HG03045 (cell line): ENCODE measurements at regions not wholly inside any gene's neighbourhood (a gene's known extent, or its start where the extent isn't known, plus 50 kb on each side); places are given as distances from the start of the nearest gene placed in this dataset.

Experiments used
- ATAC-seq: cut with Tn5 transposase; IDR thresholded peaks from one replicate; pipeline ENCODE4 v1.9.1; 2021; ENCODE audit warnings: mild to moderate bottlenecking, moderate library complexity; ENCODE audit not compliant: unreplicated experiment

DNA sequence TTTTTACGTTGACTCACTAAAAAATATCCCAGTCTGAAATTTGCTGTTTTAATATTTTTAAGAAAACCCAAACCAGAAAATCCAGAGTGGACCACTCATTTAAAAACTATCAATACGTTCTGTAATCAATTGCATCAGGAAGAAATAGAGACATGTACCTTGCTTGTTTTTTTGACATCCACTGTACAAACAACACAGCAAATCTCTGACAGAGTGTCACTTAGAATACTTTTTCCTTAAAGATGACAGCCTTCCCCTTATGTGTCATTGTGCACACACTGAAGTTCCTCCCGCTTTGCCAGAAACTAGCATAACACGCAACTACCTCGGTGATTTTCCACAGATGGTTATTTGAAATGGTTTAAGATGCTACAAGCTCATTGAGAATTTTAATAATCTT, 321.7 kb upstream of the PFKP start:
- no peak for ATAC-seq

DNA sequence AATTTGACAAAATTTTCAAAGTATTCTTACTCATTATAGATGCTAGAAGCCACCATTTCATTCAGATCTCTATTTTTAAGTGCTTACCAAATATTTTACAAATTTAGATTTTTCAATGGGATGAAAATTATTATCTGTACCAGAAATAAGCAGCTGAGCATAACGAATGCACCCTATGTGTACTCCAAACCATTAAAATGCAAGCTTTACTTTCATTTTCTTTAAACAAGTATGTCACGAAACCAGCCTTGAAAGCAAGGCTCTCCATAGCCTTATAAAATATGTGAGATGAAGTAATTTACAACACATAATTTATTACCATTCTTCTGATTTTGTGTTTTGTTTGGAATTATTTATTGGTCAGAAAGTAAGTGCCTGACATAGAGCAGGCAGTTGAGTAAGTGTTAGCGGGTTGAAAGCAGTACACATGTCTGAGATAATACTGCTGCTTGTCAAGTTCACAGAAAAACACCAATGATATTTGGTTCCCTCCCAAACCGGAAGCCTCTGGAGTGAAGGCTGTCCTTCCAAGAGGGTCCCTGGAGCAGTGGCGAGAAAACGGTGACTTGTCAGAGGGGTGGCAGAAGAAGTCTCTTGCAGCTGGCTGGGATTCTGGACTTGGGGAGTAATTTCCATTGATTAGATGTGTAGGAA, 322.7 kb upstream of the PFKP start:
- ATAC-seq, result no peak

DNA sequence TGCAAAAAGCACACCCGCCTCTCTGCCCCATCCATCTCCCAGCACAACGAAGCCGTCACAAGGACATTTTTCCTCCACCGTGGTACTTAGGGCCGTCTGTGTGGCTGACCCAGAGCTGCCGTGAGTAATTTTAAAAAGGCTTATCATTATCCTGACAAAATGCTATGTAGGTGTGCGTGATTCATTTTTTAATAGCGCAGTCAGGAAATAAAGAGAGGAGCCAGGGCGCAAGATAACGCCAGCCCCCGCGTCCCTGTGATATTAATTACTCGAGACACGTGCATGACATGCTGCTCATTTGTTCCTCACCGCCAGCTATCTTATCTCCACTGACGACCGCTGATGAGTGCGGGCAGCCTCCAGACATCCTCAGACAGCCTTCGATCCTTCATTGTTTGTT, 332.7 kb upstream of the PFKP start:
- no peak for ATAC-seq

DNA sequence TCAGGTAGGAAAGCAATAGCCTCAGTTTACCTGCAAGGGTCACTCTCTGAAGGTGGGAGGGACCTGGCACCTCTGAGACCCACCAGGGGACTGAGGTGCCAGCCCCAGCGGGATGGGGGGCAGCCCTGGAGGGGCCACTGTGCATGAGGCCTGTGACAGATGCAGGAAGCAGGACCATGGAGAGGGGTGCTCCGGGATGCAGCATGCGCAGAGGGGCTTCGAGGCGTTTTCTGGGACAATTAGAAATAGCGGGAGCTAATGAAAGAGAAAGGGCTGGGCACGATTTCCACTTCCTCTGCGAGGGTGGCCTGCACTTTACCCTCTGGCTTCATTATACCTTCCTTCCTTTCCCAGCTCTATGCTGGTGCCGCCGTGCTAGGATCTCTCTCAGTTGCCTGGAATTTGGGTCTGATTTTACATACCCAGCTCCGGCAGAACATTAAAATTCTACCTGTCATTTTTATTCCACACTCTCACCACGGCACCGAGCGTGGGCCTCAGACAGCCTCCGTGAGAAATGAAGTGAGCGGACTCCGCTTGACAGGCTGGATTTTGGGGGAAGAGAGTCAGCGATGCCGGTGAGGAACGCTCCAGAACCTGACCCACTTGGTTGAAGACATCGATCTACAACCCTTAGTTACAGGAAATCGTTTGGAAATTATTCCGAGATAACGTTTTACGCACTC, 333.9 kb upstream of the PFKP start:
- ATAC-seq, result no peak

DNA sequence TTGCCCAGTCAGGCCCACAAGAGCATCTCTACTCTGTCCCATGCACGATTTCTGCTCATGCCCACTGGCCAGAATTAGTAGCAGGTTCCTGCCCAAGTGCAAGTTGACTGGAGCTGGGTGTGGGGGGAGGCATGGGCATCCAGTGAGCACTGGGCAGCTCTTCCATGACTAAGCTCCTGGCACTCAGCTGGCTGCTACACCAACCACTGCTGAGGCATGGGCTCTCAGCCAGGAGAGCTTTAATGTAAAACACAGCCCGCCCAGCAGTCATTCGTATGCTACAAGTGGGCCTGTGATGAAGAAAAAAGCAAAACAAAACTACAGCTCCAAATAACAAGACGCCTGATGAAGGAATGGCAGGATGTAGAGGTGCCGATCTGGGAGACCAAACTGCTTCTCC, 335.4 kb upstream of the PFKP start:
- ATAC-seq, result no peak

DNA sequence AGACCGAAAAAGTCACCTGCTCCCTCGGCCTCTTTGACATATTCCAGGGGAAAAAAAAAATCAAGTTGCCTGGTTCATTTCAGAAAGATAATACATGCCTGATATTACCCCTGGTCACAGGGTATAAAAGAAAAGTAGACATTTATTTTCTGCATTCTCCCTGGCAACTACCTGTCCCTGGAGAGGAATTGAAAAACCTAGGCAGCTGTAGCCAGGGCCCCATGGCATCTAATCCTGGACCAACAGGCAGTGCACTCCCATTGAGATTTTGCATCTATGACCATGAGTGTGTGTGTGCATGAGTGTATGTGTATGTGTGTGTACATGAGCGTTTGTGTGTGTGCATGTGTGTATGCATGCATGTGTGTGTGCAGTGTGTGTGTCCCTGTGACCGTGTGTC, 338.2 kb upstream of the PFKP start:
- no peak for ATAC-seq

DNA sequence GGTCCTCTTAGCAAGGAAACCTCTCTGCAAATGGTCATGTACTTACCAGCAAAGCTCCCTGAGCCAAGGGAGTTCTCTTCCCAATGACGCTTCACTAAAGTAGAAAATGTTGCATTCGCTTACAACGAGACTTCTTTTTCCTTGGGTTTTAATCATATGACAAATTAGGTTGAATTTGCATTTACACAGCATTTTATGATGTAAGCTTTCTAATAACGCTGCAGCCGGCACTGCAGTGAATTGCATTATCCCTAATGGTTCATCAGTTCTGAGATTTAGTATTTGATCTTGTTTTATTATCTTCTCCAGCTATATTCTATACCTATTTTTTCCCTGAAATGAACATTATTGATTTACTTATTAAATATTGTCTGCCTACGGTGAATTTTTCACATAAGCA, 339.3 kb upstream of the PFKP start:
- no peak for ATAC-seq

DNA sequence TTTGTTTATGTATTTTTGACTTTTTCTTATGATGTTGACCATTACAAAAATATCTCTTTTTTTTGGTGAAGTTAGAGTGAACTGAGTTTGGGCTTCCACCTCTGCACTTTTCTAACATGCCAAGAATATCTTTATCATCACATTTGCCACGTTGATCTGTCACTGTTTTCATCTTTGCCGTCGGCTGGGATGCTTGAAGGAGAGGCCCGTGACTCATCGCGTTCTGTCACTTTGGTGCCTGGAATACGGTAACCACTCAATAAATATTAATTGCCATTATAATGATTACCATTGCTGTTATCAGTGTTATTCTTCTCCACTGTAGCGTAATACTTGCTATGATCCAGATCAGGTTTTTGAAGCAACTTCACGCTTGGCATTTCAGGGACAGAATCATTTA, 350.8 kb upstream of the PFKP start:
- no peak for ATAC-seq

DNA sequence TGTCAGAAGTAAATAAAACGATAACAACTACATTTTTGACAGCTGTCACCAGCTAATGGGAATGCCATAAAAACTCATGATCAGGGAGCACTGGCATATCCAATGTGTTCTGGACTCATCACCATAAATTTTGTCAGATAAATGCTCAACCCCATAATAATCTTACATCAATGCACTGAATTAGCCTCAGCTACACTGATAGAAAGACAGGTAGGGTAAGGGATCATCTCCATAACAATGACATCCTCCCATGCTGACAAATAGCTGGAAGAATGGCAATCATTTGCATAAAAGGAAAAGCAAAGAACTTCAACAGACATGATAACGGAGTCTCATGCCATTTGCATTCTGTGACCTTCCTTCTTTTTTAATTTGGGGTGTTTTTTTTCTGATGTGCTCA, 352.8 kb upstream of the PFKP start:
- ATAC-seq, result no peak

DNA sequence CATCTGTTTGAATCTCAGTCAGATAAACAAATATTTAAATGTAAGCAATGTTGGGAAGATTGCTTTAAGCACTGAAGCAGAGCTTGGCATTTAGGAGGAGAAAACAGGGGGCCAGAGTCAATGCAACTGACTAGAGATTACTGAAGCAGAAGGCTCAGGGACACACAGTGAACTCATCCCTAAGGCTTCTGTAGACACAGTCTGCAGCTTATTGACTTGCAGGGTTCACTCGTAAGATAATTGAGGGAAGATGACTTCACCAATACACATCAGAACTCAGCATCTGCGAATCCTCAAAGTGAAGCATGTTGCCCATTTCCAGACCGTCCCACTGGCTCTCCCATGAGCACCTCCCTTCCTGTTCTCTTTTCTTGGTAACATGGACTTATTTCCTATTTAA, 363.4 kb upstream of the PFKP start:
- no peak for ATAC-seq

DNA sequence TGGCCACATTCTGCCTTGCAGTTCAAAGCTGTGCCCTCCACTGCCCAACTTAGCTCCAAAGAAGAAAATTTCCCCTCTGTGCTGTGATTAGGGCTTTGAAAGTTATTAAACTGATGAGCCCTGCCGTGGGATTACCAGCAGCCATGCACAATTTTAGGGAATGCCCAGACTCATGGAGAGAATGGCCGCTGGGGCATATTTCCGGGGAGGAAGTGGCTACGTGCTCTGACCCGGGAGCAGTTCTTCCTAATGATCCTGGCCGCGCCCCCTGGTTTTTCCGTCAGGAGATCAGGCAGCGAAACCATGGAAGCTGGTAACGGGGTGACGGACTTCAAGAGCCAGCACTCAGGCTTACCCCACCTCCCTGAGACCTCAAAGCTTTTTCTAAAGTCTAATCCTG, 365.5 kb upstream of the PFKP start:
- no peak for ATAC-seq

DNA sequence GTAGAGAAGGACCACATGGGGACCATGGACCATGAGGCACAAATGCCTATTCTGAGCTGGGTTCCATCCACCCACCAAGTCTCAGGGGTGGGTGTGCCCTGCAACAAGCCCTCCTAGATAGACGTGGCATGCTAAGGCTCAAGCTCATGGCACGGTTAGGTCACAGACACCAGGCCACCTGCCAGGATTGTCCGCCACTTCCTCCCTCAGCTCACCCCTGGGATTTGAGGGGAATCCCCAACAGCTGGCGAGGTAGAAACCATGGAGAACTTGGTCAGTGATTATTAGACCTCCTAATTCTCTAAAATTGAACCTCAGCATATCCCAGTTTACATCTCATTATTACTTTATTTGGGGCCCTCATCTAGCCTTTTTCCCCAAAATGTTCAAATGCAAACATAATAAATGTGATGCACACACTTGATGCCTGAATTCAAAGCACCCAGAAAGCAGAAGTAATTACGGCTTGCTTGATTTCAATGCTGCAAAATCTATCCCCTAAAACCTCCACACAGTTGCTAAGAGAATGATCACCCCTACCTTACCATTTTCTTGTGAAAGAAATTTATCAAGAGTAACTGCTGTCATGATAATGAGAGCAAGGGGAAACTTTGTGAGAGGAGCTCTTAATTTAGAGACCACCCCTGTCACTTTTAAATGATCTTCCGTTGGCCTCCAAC, 366.6 kb upstream of the PFKP start:
- ATAC-seq, result no peak

DNA sequence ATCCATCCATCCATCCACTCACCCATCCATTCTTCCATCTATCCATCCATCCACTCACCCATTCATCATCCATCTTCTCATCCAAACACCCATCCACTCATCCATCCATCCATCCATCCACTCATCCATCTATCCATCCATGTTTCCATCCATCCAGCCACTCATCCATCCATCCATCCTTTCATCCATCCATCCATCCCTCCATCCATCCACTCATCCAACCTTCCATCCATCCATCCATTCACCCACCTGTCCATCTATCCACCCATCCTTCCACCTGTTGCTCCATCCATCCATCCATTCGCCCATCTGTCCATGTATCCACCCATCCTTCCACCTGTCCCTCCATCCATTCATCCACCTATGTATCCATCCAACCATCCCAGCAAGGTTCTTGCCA, 378.4 kb upstream of the PFKP start:
- ATAC-seq, result no peak

DNA sequence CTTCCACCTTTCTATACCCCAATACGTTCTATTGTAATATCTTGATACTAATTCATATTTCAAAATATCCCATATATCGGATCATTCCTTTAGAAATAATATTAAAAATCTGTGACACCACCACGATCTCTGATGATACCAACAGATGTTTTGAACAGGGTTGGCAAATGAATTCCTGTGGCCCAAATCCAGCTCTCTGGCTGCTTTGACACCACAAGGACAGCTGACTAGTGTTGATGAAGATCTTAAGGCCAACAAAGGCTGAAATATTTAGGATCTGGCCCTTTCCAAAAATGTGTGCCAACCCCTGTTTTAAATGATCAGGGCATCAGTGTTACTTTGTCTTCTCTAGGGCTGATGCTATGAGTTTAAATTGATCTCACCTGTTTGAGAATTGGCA, 380.7 kb upstream of the PFKP start:
- no peak for ATAC-seq

DNA sequence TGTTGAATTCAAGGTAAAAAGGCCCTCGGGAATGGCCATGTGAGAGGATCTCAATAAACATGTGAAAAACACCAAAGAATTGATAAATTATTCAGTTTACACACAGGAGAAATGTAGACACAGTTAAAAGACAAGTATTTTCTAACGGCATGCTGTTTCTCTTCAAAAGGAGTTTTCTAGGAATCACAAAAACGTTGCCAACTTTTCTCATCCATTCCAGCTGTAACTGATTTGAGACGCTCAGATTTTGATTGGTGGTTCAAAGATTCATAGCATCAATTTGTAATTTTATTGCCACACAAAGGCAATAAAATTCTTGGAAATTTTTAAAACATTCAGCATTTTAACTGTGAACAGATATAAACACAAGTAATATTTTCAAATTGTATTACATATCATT, 384.9 kb upstream of the PFKP start:
- no peak for ATAC-seq

DNA sequence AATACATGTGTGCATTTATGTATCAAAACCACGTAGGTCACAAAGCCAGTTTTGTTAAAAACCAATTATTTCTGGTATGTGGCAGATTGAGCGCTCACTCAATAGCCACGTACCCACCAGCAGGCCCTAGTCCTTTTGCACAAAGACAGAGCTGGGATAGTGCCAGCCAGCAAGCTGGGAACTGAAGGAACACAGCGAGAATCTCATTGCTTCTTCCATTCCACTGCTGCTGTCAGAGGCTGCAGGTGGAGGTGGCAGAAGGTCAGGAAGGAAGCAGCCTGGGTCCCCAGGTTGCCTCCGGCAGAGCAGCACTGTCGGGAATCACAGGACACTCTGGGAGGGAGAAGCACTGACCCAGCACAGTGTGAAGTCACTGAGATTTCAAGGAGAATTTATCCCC, 385.5 kb upstream of the PFKP start:
- no peak for ATAC-seq

DNA sequence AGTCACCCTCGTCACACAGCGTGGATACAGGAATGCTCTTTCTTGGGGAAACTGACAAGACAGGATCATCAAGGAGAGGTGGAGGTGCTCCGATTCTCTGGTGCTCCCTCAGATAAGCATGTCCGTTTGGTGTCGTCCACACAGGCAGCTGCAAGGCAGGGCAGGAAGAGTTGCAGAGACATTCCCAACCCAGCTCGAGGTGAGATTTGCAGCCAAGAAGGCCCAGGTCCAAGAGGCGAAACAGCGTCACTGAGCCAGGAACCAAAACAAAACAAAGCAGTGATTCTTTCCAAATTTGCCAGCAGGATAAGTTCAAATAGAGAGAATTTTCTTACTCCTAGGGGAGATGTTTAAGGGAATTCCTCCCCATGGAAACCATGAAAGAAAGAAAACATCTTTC, 386.5 kb upstream of the PFKP start:
- ATAC-seq, result no peak

DNA sequence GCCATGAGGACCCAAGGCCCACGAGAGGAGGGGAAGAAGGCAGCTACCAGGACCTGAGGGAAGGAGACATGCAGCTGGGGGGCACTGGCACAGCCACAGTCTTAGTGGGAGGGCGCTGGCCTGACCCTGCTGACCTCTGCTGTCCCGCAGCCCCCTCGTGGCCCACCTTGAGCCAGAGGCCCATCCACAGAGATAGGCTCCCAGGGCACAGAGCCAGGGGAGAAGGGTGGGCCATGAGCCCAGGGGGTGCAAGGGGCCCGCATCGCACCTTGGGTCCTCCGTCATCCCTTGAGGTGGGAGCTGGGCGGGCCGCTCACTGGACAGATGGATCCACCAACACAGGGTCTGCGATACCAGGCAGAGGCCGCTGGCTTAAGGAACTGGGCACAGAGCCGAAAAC, 387.7 kb upstream of the PFKP start:
- ATAC-seq, result no peak

DNA sequence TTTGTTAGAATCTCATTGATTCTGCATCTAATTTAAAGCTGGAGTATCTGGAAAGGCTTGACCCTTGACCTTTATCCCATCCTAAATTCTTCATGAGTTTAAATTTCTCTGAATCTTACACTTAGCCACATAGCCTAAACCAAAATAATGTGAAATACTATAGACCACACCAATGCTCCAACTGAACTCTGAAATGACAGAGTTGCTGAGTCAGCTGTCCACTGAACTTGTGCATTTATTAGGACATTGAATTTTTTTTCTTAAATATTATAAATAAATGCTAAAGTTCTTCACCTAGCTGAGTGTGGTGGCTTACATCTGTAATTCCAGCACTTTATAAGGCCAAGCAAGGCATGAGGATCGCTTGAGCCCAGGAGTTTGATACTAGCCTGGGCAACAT, 390.9 kb upstream of the PFKP start:
- ATAC-seq, result no peak

DNA sequence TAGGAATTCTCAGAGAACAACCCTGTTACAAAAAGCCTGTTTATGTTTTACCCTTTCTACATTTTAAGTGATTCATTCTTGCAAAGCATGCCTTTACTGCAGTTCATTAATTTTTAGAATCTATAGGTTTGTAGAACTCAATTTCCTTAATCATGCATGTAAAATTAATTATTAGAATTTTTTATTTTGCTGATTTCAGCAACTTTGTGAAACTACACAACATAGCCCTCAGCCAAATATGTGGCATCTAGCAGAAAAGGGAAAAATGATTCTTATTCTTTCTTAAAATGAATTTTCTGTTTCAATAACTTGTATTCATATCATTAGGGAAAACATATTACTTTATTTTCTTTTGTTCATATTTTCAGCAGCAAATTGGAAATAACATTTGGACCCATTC, 392.9 kb upstream of the PFKP start:
- ATAC-seq, result no peak

DNA sequence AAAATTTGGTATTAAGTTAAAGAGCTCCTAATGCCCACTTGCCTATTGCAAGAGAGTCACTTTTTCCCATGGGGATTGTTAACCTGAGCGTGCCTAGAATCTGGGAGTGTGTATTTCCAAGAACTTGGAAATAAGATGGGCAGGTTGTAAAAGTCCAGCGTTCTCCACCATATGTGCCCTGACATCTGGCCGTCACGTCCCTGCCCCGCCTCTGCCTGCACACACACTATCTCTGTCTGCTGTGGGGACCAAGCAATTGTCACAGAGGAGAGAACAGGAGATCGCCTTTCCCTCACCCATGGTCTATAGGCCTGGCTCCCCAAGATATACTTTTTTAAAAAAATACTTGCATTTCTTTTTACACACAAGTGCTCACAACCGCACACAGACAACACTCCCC, 396.5 kb upstream of the PFKP start:
- no peak for ATAC-seq

DNA sequence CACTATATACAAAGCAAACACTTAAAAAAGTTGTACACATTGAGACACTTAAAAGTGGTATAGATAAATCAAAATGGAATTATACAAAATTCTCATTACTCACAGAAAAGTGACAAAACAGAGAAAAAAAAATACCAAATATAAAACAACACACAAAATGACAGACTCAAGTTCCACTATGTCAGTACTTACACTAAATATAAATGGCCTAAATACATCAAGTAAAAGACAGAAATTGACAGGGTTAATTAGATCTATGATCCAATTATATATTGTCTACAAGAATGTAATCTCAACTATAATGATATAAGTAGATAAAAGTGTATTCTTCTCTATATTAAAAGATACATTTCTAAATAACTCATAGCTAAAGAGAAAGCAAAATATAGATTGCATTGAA, 401.6 kb upstream of the PFKP start:
- ATAC-seq, result no peak

DNA sequence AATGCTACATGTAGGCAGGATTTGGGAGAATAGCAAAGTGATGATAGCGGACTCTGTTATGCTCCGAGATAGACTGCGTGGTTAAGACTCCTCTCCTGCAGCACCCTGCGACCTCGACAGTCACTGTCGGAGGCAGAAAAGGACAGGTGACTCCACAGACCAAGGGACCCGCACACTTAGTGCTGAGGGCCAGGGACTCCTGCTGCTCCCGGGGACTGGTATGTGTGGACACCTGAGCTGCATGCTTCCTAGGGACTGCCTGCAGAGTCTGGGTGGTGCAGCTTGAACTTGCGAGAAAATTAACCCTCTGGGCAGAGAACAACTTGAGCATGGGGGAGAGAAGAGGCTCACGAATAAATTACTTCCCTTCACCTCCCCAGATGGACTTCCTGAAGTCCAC, 407.1 kb upstream of the PFKP start:
- ATAC-seq, result no peak
